HCT116 (cell line): ENCODE measurements at regions not wholly inside any gene's neighbourhood (a gene's known extent, or its start where the extent isn't known, plus 50 kb on each side); places are given as distances from the start of the nearest gene placed in this dataset.

Experiments
- ATAC-seq: fragments of 200-7000 bp; cut with Tn5 transposase; 2 replicates; pipeline ENCODE4 v1.9.1; 2020; ENCODE audit warnings: mild to moderate bottlenecking, moderate library complexity
- BruUV-seq: library from RNA; stranded (reverse); fragments of 400-500 nt; replicated peaks from 2 replicates; lab custom pipeline; 2021; lab: Mats Ljungman, UMichigan
- CTCF ChIA-PET: fragments of 300-600 bp; sonication (Branson Sonifier 250); formaldehyde crosslinking; loops from one replicate; lab custom pipeline; 2021; ENCODE audit warnings: antibody characterized with exemption; lab: Charles Lee
- POLR2A ChIA-PET: fragments of 300-600, 350-600 bp; sonication (Branson Sonifier 250); formaldehyde crosslinking; loops from one replicate; lab custom pipeline; 2021; ENCODE audit warnings: antibody characterized with exemption; lab: Charles Lee
- RAD21 ChIA-PET, 2 experiments: fragments of 300-600 bp; sonication (Branson Sonifier 250); formaldehyde crosslinking; loops; one replicate each; lab custom pipeline; 2023; ENCODE audit warnings: low total read pairs in 2 of 2; ENCODE audit not compliant: uncharacterized antibody in 2 of 2, unreplicated experiment in 2 of 2, low non-redundant PET in 1 of 2; lab: Charles Lee
- DNase-seq: peaks from one replicate; pipeline ENCODE4 v3.0.0-alpha.2; 2010; ENCODE audit warnings: low read depth, low spot score
- H2AFZ ChIP-seq: fragments of 200-600 bp; shearing (Covaris generic), sonication (generic); 2 replicates; pipeline ENCODE4 v1.6.1; 2017; ENCODE audit warnings: low read depth, mixed run types, mixed read lengths, antibody characterized with exemption, low read length; ENCODE audit not compliant: poor library complexity, severe bottlenecking
- H3K27ac ChIP-seq: 2 replicates; pipeline ENCODE4 v1.5.1; 2012; ENCODE audit warnings: low read depth, low read length
- H3K27me3 ChIP-seq: fragments of 200-600 bp; sonication (generic); 2 replicates; pipeline ENCODE4 v1.6.1; 2016; ENCODE audit warnings: mixed run types, low read length, mixed read lengths; ENCODE audit not compliant: insufficient read depth
- H3K36me3 ChIP-seq, 2 experiments: fragments of 200-500 bp in 1 of 2; fragments of 200-600 bp in 1 of 2; sonication (Bioruptor generic) in 1 of 2; sonication (generic) in 1 of 2; 2 replicates each; pipeline versions ENCODE4 v1.5.1 to v1.6.1; 2014 to 2016; ENCODE audit warnings: low read length in 2 of 2, inconsistent platforms in 1 of 2, mixed read lengths in 1 of 2, mixed run types in 1 of 2; ENCODE audit not compliant: insufficient read depth in 2 of 2, control insufficient read depth in 1 of 2
- H3K4me1 ChIP-seq, 2 experiments: fragments of 200-600 bp in 1 of 2; sonication (generic) in 1 of 2; 2 replicates each; pipeline versions ENCODE4 v1.5.1 to v1.6.1; 2012 to 2017; ENCODE audit warnings: low read length in 2 of 2, inconsistent platforms in 1 of 2, mild to moderate bottlenecking in 1 of 2, mixed read lengths in 1 of 2, mixed run types in 1 of 2, moderate library complexity in 1 of 2; ENCODE audit not compliant: insufficient read depth in 2 of 2, control insufficient read depth in 1 of 2
- H3K4me2 ChIP-seq: fragments of 200-600 bp; sonication (generic); 2 replicates; pipeline ENCODE4 v1.6.1; 2017; ENCODE audit warnings: mixed run types, low read length, mixed read lengths
- H3K4me3 ChIP-seq, 2 experiments: fragments of 200-600 bp in 1 of 2; sonication (generic) in 1 of 2; replicated peaks in 1 of 2; 2 replicates each; pipeline ENCODE4 v1.5.1; 2011 to 2016; ENCODE audit warnings: low read length in 2 of 2, control low read depth in 1 of 2, low read depth in 1 of 2, mild to moderate bottlenecking in 1 of 2, mixed read lengths in 1 of 2, mixed run types in 1 of 2
- H3K79me2 ChIP-seq: fragments of 200-600 bp; sonication (generic); 2 replicates; pipeline ENCODE4 v1.6.1; 2017; ENCODE audit warnings: mild to moderate bottlenecking, mixed run types, low read length, moderate library complexity, mixed read lengths; ENCODE audit not compliant: insufficient read depth
- H3K9ac ChIP-seq: fragments of 200-600 bp; sonication (generic); 2 replicates; pipeline ENCODE4 v1.6.1; 2016; ENCODE audit warnings: low read length, mixed read lengths
- H3K9me2 ChIP-seq: fragments of 200-600 bp; sonication (generic), shearing (Covaris generic); 2 replicates; pipeline ENCODE4 v1.6.1; 2017; ENCODE audit warnings: mixed run types, mild to moderate bottlenecking, moderate library complexity; ENCODE audit not compliant: insufficient read depth
- H3K9me3 ChIP-seq, 2 experiments: fragments of 200-500 bp in 1 of 2; fragments of 200-600 bp in 1 of 2; sonication (Bioruptor generic) in 1 of 2; sonication (generic) in 1 of 2; 2 replicates each; pipeline ENCODE4 v1.6.1; 2014 to 2017; ENCODE audit warnings: low read length in 2 of 2, mixed read lengths in 2 of 2, inconsistent platforms in 1 of 2, low read depth in 1 of 2, mild to moderate bottlenecking in 1 of 2, mixed run types in 1 of 2, moderate library complexity in 1 of 2; ENCODE audit not compliant: control insufficient read depth in 1 of 2, insufficient read depth in 1 of 2
- H4K20me1 ChIP-seq: fragments of 200-600 bp; sonication (generic), shearing (Covaris generic); 2 replicates; pipeline ENCODE4 v1.6.1; 2017; ENCODE audit warnings: mixed run types, mild to moderate bottlenecking, moderate library complexity; ENCODE audit not compliant: insufficient read depth
- CEBPB ChIP-seq: IDR thresholded peaks from 2 replicates; pipeline ENCODE4 v1.6.1; 2012; ENCODE audit warnings: low read depth
- CTCF ChIP-seq, 3 experiments: fragments of 200-600 bp in 1 of 3; sonication (generic) in 1 of 3; IDR thresholded peaks in 2 of 3; conservative IDR thresholded peaks in 1 of 3; 2 replicates each; pipeline ENCODE4 v1.5.1; 2012 to 2017; ENCODE audit warnings: low read depth in 2 of 3, low read length in 2 of 3, antibody characterized with exemption in 1 of 3, borderline replicate concordance in 1 of 3, control low read depth in 1 of 3, mild to moderate bottlenecking in 1 of 3, mixed read lengths in 1 of 3, mixed run types in 1 of 3, moderate library complexity in 1 of 3; ENCODE audit not compliant: insufficient read depth in 1 of 3
- EZH2 ChIP-seq: fragments of 200-600 bp; sonication (generic); IDR thresholded peaks from 2 replicates; pipeline ENCODE4 v1.6.1; 2017; ENCODE audit warnings: antibody characterized with exemption, mixed run types
- EZH2phosphoT487 ChIP-seq: fragments of 200-600 bp; IDR thresholded peaks from 2 replicates; pipeline ENCODE4 v1.6.1; 2018; ENCODE audit warnings: antibody characterized with exemption, borderline replicate concordance
- FOSL1 ChIP-seq: IDR thresholded peaks from 2 replicates; pipeline ENCODE4 v1.6.1; 2012; ENCODE audit warnings: low read depth
- MAX ChIP-seq: IDR thresholded peaks from 2 replicates; pipeline ENCODE4 v1.6.1; 2012
- REST ChIP-seq: IDR thresholded peaks from 2 replicates; pipeline ENCODE4 v1.6.1; 2012; ENCODE audit warnings: low read depth
- SRF ChIP-seq: IDR thresholded peaks from 2 replicates; pipeline ENCODE4 v1.6.1; 2012; ENCODE audit warnings: low read depth
- ZBTB33 ChIP-seq: IDR thresholded peaks from 2 replicates; pipeline ENCODE4 v1.6.1; 2011; ENCODE audit warnings: mild to moderate bottlenecking, low read length, moderate library complexity; ENCODE audit not compliant: insufficient replicate concordance; ENCODE audit errors: extremely low read depth
- ZFX ChIP-seq: fragments of 450-650 bp; IDR thresholded peaks from 2 replicates; pipeline ENCODE4 v1.6.1; 2017
- ZNF274 ChIP-seq: fragments of 200-500 bp; sonication (Bioruptor generic); IDR thresholded peaks from 2 replicates; pipeline ENCODE4 v1.6.1; 2014; ENCODE audit warnings: mild to moderate bottlenecking, low read depth, low read length, inconsistent platforms
- intact Hi-C: fragments of 100-400 bp; cut with micrococcal nuclease; formaldehyde crosslinking; loops from 2 replicates; pipeline ENCODE4 v1.10.0; 2022

- H3K4me1 ChIP-seq: no peaks in the 10 kb centered on the region
- H3K9me3 ChIP-seq: no peaks in the 10 kb centered on the region; a peak in 1 of 4 replicates
- CTCF ChIA-PET: no interaction called here
- no TSS peak for BruUV-seq
- no peaks in the 10 kb centered on the region for H4K20me1 ChIP-seq
- H2AFZ ChIP-seq: no peak overlapping the region
- H3K79me2 ChIP-seq: no peaks in the 10 kb centered on the region
- POLR2A ChIA-PET: no interaction called here
- H3K36me3 ChIP-seq: no peaks in the 10 kb centered on the region
- DNase-seq (no peak), ATAC-seq (no peak)
- no peak overlapping the region for H3K4me2 ChIP-seq
- no peak overlapping the region for H3K4me3 ChIP-seq
- H3K9me2 ChIP-seq: no peaks in the 10 kb centered on the region
- H3K27ac ChIP-seq: no peak overlapping the region
- H3K9ac ChIP-seq: no peak overlapping the region
- no peak for TF ChIP-seq MAX
- TF ChIP-seq EZH2: no peak
- TF ChIP-seq SRF: no peak
- no peak for TF ChIP-seq CTCF (IDR thresholded peaks at IDR 0.05 in 2 of 3, conservative IDR thresholded peaks at IDR 0.05 in 1 of 3; ENCODE audit: borderline replicate concordance in 1 of 3, insufficient read depth in 1 of 3, low read depth in 2 of 3, low read length in 2 of 3)
- no peak for TF ChIP-seq FOSL1
- TF ChIP-seq ZBTB33: no peak
- TF ChIP-seq ZNF274: no peak
- no peak for TF ChIP-seq ZFX
- TF ChIP-seq EZH2phosphoT487: no peak
- no peak for TF ChIP-seq REST
- TF ChIP-seq CEBPB: no peak
- intact Hi-C loops: no loop called here
- RAD21 ChIA-PET: no interaction called here
- no peaks in the 10 kb centered on the region for H3K27me3 ChIP-seq
These were observed 138.3 kb downstream of the TMEM121 start for GRCh38 chr14:105664691-105665090.
